B cell (primary cell): ENCODE measurements at regions not wholly inside any gene's neighbourhood (a gene's known extent, or its start where the extent isn't known, plus 50 kb on each side); places are given as distances from the start of the nearest gene placed in this dataset.

Experiments
- ATAC-seq: fragments of 200-7000 bp; cut with Tn5 transposase; one replicate; pipeline ENCODE4 v1.10.0; 2021; ENCODE audit warnings: low read depth, mild to moderate bottlenecking, moderate number of reproducible peaks, moderate library complexity
- CTCF ChIA-PET: fragments of 350-600 bp; sonication (Branson Sonifier 250); formaldehyde crosslinking; loops from one replicate; lab custom pipeline; 2021; ENCODE audit warnings: antibody characterized with exemption, inconsistent platforms; lab: Charles Lee
- POLR2A ChIA-PET: fragments of 350-600 bp; sonication (Branson Sonifier 250); formaldehyde crosslinking; loops from one replicate; lab custom pipeline; 2021; ENCODE audit warnings: antibody characterized with exemption; lab: Charles Lee
- DNase-seq: peaks from one replicate; pipeline ENCODE4 v3.0.0; 2013
- H2AFZ ChIP-seq: 2 replicates; pipeline ENCODE4 v1.6.1; 2012; ENCODE audit warnings: mild to moderate bottlenecking, low read depth, low read length; ENCODE audit not compliant: insufficient read depth, poor library complexity, severe bottlenecking
- H3K27ac ChIP-seq, 2 donors: 1 replicate in 1 of 2; 2 replicates in 1 of 2; pipeline ENCODE4 v1.5.1; 2012 to 2013; ENCODE audit warnings: low read length in 2 of 2, mild to moderate bottlenecking in 2 of 2, moderate library complexity in 1 of 2
- H3K27me3 ChIP-seq, 4 experiments: fragments of 200-600 bp in 1 of 4; sonication (generic) in 1 of 4; replicated peaks in 1 of 4; 1 replicate in 2 of 4; 2 replicates in 2 of 4; pipeline versions ENCODE4 v1.6.1 to v1.7.0; 2013 to 2016; ENCODE audit warnings: low read length in 3 of 4, mild to moderate bottlenecking in 2 of 4, mixed read lengths in 1 of 4, moderate library complexity in 1 of 4; ENCODE audit not compliant: insufficient read depth in 4 of 4, control insufficient read depth in 3 of 4; ENCODE audit errors: control extremely low read depth in 1 of 4
- H3K36me3 ChIP-seq, 2 experiments: replicated peaks in 1 of 2; 1 replicate in 1 of 2; 2 replicates in 1 of 2; pipeline versions ENCODE4 v1.6.1 to v1.7.1; 2013; ENCODE audit warnings: low read length in 1 of 2; ENCODE audit not compliant: insufficient read depth in 2 of 2, control insufficient read depth in 1 of 2; ENCODE audit errors: control extremely low read depth in 1 of 2, extremely low read depth in 1 of 2
- H3K4me1 ChIP-seq, 2 donors: fragments of 200-600 bp in 1 of 2; sonication (generic) in 1 of 2; 1 replicate in 1 of 2; 2 replicates in 1 of 2; pipeline versions ENCODE4 v1.5.1 to v1.6.1; 2013 to 2017; ENCODE audit warnings: low read length in 2 of 2; ENCODE audit not compliant: control insufficient read depth in 2 of 2, insufficient read depth in 2 of 2
- H3K4me2 ChIP-seq: replicated peaks from 2 replicates; pipeline ENCODE3; 2012; ENCODE audit warnings: mild to moderate bottlenecking, low read depth, low read length; ENCODE audit not compliant: poor library complexity, severe bottlenecking
- H3K4me3 ChIP-seq, 5 experiments: fragments of 200-600 bp in 1 of 5; sonication (generic) in 1 of 5; 1 replicate in 3 of 5; 2 replicates in 2 of 5; pipeline versions ENCODE4 v1.5.1 to v1.7.0; 2011 to 2016; ENCODE audit warnings: low read length in 4 of 5, mild to moderate bottlenecking in 4 of 5, low read depth in 2 of 5, control low read depth in 1 of 5, moderate library complexity in 1 of 5; ENCODE audit not compliant: insufficient read depth in 1 of 5; ENCODE audit errors: control extremely low read depth in 1 of 5, extremely low read depth in 1 of 5
- H3K79me2 ChIP-seq: fragments of 200-600 bp; sonication (generic); one replicate; pipeline ENCODE4 v1.6.0; 2016; ENCODE audit warnings: low read length; ENCODE audit not compliant: control insufficient read depth, insufficient read depth
- H3K9ac ChIP-seq: fragments of 200-600 bp; sonication (generic); 2 replicates; pipeline ENCODE4 v1.6.1; 2017; ENCODE audit warnings: mild to moderate bottlenecking, low read length, moderate library complexity
- H3K9me3 ChIP-seq, 3 donors: one replicate each; pipeline versions ENCODE4 v1.6.1 to v1.7.1; 2013; ENCODE audit warnings: low read length in 2 of 3; ENCODE audit not compliant: control insufficient read depth in 2 of 3, insufficient read depth in 1 of 3; ENCODE audit errors: control extremely low read depth in 1 of 3
- H4K20me1 ChIP-seq: 2 replicates; pipeline ENCODE4 v1.6.0; 2012; ENCODE audit warnings: mild to moderate bottlenecking, low read length; ENCODE audit not compliant: insufficient read depth, control insufficient read depth, poor library complexity, severe bottlenecking
- H3K27ac Mint-ChIP-seq: one replicate; pipeline ENCODE4 v1.8.0; 2021; ENCODE audit warnings: mixed read lengths
- H3K27me3 Mint-ChIP-seq: one replicate; pipeline ENCODE4 v1.8.0; 2021; ENCODE audit warnings: mixed read lengths
- H3K4me1 Mint-ChIP-seq: one replicate; pipeline ENCODE4 v1.8.0; 2021; ENCODE audit warnings: mixed read lengths
- H3K4me3 Mint-ChIP-seq: one replicate; pipeline ENCODE4 v1.8.0; 2021; ENCODE audit warnings: mixed read lengths
- H3K9me3 Mint-ChIP-seq: one replicate; pipeline ENCODE4 v1.8.0; 2022; ENCODE audit warnings: mixed read lengths; ENCODE audit not compliant: insufficient read depth
- CTCF ChIP-seq: fragments of 200-600 bp; IDR thresholded peaks from one replicate; pipeline ENCODE4 v1.8.0; 2022; ENCODE audit warnings: antibody characterized with exemption, mild to moderate bottlenecking
- EZH2 ChIP-seq: IDR thresholded peaks from 2 replicates; pipeline ENCODE4 v1.6.1; 2012; ENCODE audit warnings: borderline replicate concordance, low read depth, mild to moderate bottlenecking, moderate library complexity, low read length; ENCODE audit not compliant: insufficient read depth, poor library complexity, severe bottlenecking
- WGBS: methylation state at CpG from one replicate; pipeline ENCODE4 v1.1.5; 2013; ENCODE audit warnings: missing lambda C conversion rate; ENCODE audit not compliant: insufficient coverage; 5-methylcytosine and 5-hydroxymethylcytosine counted together
- intact Hi-C: fragments of 100-400 bp; cut with micrococcal nuclease; formaldehyde crosslinking; loops from one replicate; pipeline ENCODE4 v1.10.0; 2022

- DNase-seq (no peak), ATAC-seq (no peak)
- no peak overlapping the region for H3K27ac ChIP-seq
- no peaks in the 10 kb centered on the region for H3K9me3 Mint-ChIP-seq
- POLR2A ChIA-PET: no interaction called here
- no peak overlapping the region for H3K27ac Mint-ChIP-seq
- H3K4me1 ChIP-seq: no peaks in the 10 kb centered on the region
- no peak overlapping the region for H3K4me3 ChIP-seq
- TF ChIP-seq EZH2 (no peak), CTCF (no peak)
- intact Hi-C loops: no loop called here
- no peaks in the 10 kb centered on the region for H3K36me3 ChIP-seq
- CTCF ChIA-PET: no interaction called here
- H3K9ac ChIP-seq: no peak overlapping the region
- H2AFZ ChIP-seq: no peak overlapping the region
- H3K4me3 Mint-ChIP-seq: no peak overlapping the region
- no peaks in the 10 kb centered on the region for H4K20me1 ChIP-seq
- H3K27me3 ChIP-seq: no peaks in the 10 kb centered on the region
- 92% methylated on average over 3 of the region's 4 CpGs for WGBS
- H3K4me2 ChIP-seq: no peak overlapping the region
- peaks cover 0 to 6% (median 0%) of the 10 kb centered on the region in 3 donors for H3K9me3 ChIP-seq
- no peaks in the 10 kb centered on the region for H3K27me3 Mint-ChIP-seq
- no peaks in the 10 kb centered on the region for H3K79me2 ChIP-seq
- no peaks in the 10 kb centered on the region for H3K4me1 Mint-ChIP-seq
These were observed 466.3 kb downstream of the GALC start for GRCh38 chr14:87526731-87527130.

GRCh38 chr14:87524011-87524410 lies 469.0 kb downstream of the GALC start:
- H3K27me3 Mint-ChIP-seq: no peaks in the 10 kb centered on the region
- no peak for TF ChIP-seq EZH2
- no peak for TF ChIP-seq CTCF
- Histone ChIP-seq H3K79me2 (no peaks in the 10 kb centered on the region), H3K27ac (no peak overlapping the region), H3K27me3 (no peaks in the 10 kb centered on the region), H3K4me2 (no peak overlapping the region), H2AFZ (no peak overlapping the region), H4K20me1 (no peaks in the 10 kb centered on the region), H3K9me3 (no peaks in the 10 kb centered on the region), H3K4me1 (no peaks in the 10 kb centered on the region), H3K4me3 (no peak overlapping the region), H3K36me3 (no peaks in the 10 kb centered on the region), H3K9ac (no peak overlapping the region)
- DNase-seq (no peak), ATAC-seq (no peak)
- CTCF ChIA-PET: no interaction called here
- intact Hi-C loops: no loop called here
- POLR2A ChIA-PET: no interaction called here
- WGBS: no CpG with 5 or more reads among the region's 4 CpGs
- H3K9me3 Mint-ChIP-seq: no peaks in the 10 kb centered on the region
- H3K27ac Mint-ChIP-seq: no peak overlapping the region
- no peaks in the 10 kb centered on the region for H3K4me1 Mint-ChIP-seq
- H3K4me3 Mint-ChIP-seq: no peak overlapping the region
